Stomach (tissue), 4 donors: ENCODE measurements at regions not wholly inside any gene's neighbourhood (a gene's known extent, or its start where the extent isn't known, plus 50 kb on each side); places are given as distances from the start of the nearest gene placed in this dataset.

ENCODE experiments used
- CTCF ChIP-seq, 7 experiments: fragments of 450-650 bp in 4 of 7; fragments of 200-600 bp in 3 of 7; sonication (generic) in 3 of 7; IDR thresholded peaks; one replicate each; pipeline ENCODE4 v1.5.1; 2016 to 2019; ENCODE audit warnings: antibody characterized with exemption in 7 of 7, control low read depth in 2 of 7, mild to moderate bottlenecking in 1 of 7
- EP300 ChIP-seq: sonication (generic); formaldehyde crosslinking; IDR thresholded peaks from one replicate; pipeline ENCODE4 v1.6.1; 2017; ENCODE audit warnings: antibody characterized with exemption
- POLR2A ChIP-seq, 4 donors: fragments of 450-650 bp; IDR thresholded peaks; one replicate each; pipeline ENCODE4 v1.6.1; 2016; ENCODE audit warnings: antibody characterized with exemption in 4 of 4, control low read depth in 2 of 4, mild to moderate bottlenecking in 1 of 4, moderate library complexity in 1 of 4
- POLR2AphosphoS5 ChIP-seq, 3 donors: sonication (generic); formaldehyde crosslinking; IDR thresholded peaks; one replicate each; pipeline ENCODE4 v1.6.1; 2016; ENCODE audit warnings: antibody characterized with exemption in 3 of 3

- no peak for TF ChIP-seq CTCF (IDR thresholded peaks at IDR 0.05)
- no peak for TF ChIP-seq EP300
- TF ChIP-seq POLR2AphosphoS5 (IDR thresholded peaks at IDR 0.05) = no peak
- TF ChIP-seq POLR2A (IDR thresholded peaks at IDR 0.05) = no peak
Observed at GRCh38 chr13:69291292-69291906, 816.2 kb upstream of the ATXN8OS start.
